ENCODE measurements at regions not wholly inside any gene's neighbourhood (a gene's known extent, or its start where the extent isn't known, plus 50 kb on each side); places are given as distances from the start of the nearest gene placed in this dataset.
A peak's percentile ranks its signal among the peaks of the same experiment; 100 is the strongest.

GRCh38 chr12:9354009-9354754 lies 146.0 kb upstream of the PZP start (continued):
- TF ChIP-seq MED1 (CRISPR knock-in tag; IDR thresholded peaks at IDR 0.05) (0 out of 2 replicates have a peak, but pooled peaks have one; percentile 33), FOXP4 (CRISPR knock-in tag; IDR thresholded peaks at IDR 0.05) (peak; percentile 66), ATF3 (CRISPR knock-in tag; IDR thresholded peaks at IDR 0.05) (0 out of 2 replicates have a peak, but pooled peaks have one; percentile 29), ZMYM2 (CRISPR knock-in tag; IDR thresholded peaks at IDR 0.05) (0 out of 2 replicates have a peak, but pooled peaks have one; percentile 32), FOXP1 (IDR thresholded peaks at IDR 0.05) (0 out of 2 replicates have a peak, but pooled peaks have one; percentile 16), FOXP1 (CRISPR knock-in tag; IDR thresholded peaks at IDR 0.05) (peak; percentile 84), NFE2L2 (IDR thresholded peaks at IDR 0.05; ENCODE audit: low read length) (peak; percentile 36; the same call in 1 of the 2 replicates), FOXO1 (CRISPR knock-in tag; IDR thresholded peaks at IDR 0.05) (peak; percentile 15; the same call in 1 of the 2 replicates), SOX5 (CRISPR knock-in tag; IDR thresholded peaks at IDR 0.05; ENCODE audit: borderline replicate concordance) (peak; percentile 40; the same call in 1 of the 2 replicates), TCF7 (IDR thresholded peaks at IDR 0.05; ENCODE audit: low read depth) (peak; percentile 62), ARID5B (CRISPR knock-in tag; IDR thresholded peaks at IDR 0.05) (peak; percentile 62; the same call in 1 of the 2 replicates), ZNF280D (CRISPR knock-in tag; IDR thresholded peaks at IDR 0.05) (peak; percentile 64; the same call in 1 of the 2 replicates), FOXA3 (CRISPR knock-in tag; IDR thresholded peaks at IDR 0.05) (peak; percentile 42), TBX3 (IDR thresholded peaks at IDR 0.05; ENCODE audit: borderline replicate concordance) (peak; percentile 52; the same call in 1 of the 2 replicates), HOMEZ (CRISPR knock-in tag; IDR thresholded peaks at IDR 0.05; ENCODE audit: low read depth) (0 out of 2 replicates have a peak, but pooled peaks have one; percentile 14), ZNF562 (CRISPR knock-in tag; IDR thresholded peaks at IDR 0.05; ENCODE audit: borderline replicate concordance) (peak; percentile 98), ZNF280B (CRISPR knock-in tag; IDR thresholded peaks at IDR 0.05; ENCODE audit: borderline replicate concordance) (0 out of 2 replicates have a peak, but pooled peaks have one; percentile 57)
